Activated CD8-positive, alpha-beta memory T cell treated with anti-CD3 and anti-CD28 coated beads for 1 hour (primary cell): ENCODE measurements at regions not wholly inside any gene's neighbourhood (a gene's known extent, or its start where the extent isn't known, plus 50 kb on each side); places are given as distances from the start of the nearest gene placed in this dataset.

ENCODE experiments used
- DNase-seq, 2 donors: peaks; one replicate each; pipeline ENCODE4 v3.0.0-alpha.2; 2020; ENCODE audit warnings: low read depth in 1 of 2; ENCODE audit errors: extremely low read depth in 1 of 2

- no peak for DNase-seq
Observed at GRCh38 chr1:83689921-83690868, 308.7 kb downstream of the TTLL7 start.

GRCh38 chr1:83682132-83682531, 316.8 kb downstream of the TTLL7 start:
- no peak for DNase-seq

GRCh38 chr1:83676106-83676505, 322.8 kb downstream of the TTLL7 start:
- DNase-seq: no peak

GRCh38 chr1:83673312-83673711, 325.6 kb downstream of the TTLL7 start:
- DNase-seq: no peak

GRCh38 chr1:83671586-83671985, 327.3 kb downstream of the TTLL7 start:
- DNase-seq: no peak

- DNase-seq: no peak
Observed at GRCh38 chr1:83670909-83671565, 327.9 kb downstream of the TTLL7 start.

- DNase-seq: no peak
Observed at GRCh38 chr1:83641796-83642443, 357.0 kb downstream of the TTLL7 start.

GRCh38 chr1:83641206-83641658, 357.7 kb downstream of the TTLL7 start:
- DNase-seq: no peak

- DNase-seq: no peak
Observed at GRCh38 chr1:83639785-83640184, 359.1 kb downstream of the TTLL7 start.

GRCh38 chr1:83637586-83637985, 361.3 kb downstream of the TTLL7 start:
- DNase-seq: no peak

GRCh38 chr1:83637009-83637408, 361.9 kb downstream of the TTLL7 start:
- no peak for DNase-seq

GRCh38 chr1:83632906-83633305, 366.0 kb downstream of the TTLL7 start:
- no peak for DNase-seq

- DNase-seq: no peak
Observed at GRCh38 chr1:83631851-83632250, 367.1 kb downstream of the TTLL7 start.

- no peak for DNase-seq
Observed at GRCh38 chr1:83627045-83627444, 371.9 kb downstream of the TTLL7 start.

GRCh38 chr1:83626603-83627002, 372.3 kb downstream of the TTLL7 start:
- no peak for DNase-seq

- no peak for DNase-seq
Observed at GRCh38 chr1:83625646-83626045, 373.3 kb downstream of the TTLL7 start.

- no peak for DNase-seq
Observed at GRCh38 chr1:83620016-83620415, 378.9 kb downstream of the TTLL7 start.

- no peak for DNase-seq
Observed at GRCh38 chr1:83619170-83619896, 379.6 kb downstream of the TTLL7 start.

GRCh38 chr1:83617883-83618282, 381.0 kb downstream of the TTLL7 start:
- no peak for DNase-seq

- DNase-seq: no peak
Observed at GRCh38 chr1:83615370-83615769, 383.6 kb downstream of the TTLL7 start.

GRCh38 chr1:83606416-83606955, 392.4 kb downstream of the TTLL7 start:
- DNase-seq: no peak
